ENCODE measurements at regions not wholly inside any gene's neighbourhood (a gene's known extent, or its start where the extent isn't known, plus 50 kb on each side); places are given as distances from the start of the nearest gene placed in this dataset.

DNA sequence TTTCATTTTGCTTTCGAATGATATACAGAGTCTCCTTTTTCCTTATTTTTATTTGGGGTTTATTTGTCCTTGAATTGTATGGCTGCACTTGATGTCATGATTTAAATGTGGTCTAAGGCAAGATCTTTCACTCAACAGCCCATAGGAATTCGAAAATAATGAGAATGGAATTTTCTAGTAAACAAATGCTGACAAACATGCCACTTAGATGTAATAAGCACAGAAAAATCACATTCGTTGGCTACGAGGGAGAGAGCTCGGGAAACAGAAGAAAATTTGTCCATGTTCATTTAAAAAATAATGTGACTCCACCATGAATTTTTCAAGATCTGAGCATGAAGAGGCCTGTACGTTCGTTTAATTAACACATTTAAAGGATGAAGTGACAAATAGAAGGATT, 73.0 kb downstream of the BLID start:
- POLR2A ChIA-PET, result no interaction called here
- in situ Hi-C loops (cut with HindIII; ENCODE audit: low pct_unique_long_range_greater_than_20kb, low sequenced_read_pairs) (no loop called here), intact Hi-C loops (cut with micrococcal nuclease; ENCODE audit: unreplicated experiment) (no loop called here)
- no peaks in the 10 kb centered on the region for H3K9me3 ChIP-seq (ENCODE audit: control insufficient read depth, insufficient read depth, low read depth, low read length)
- no TSS peak for BruUV-seq (replicated peaks)
- no peaks in the 10 kb centered on the region for H3K4me1 ChIP-seq (ENCODE audit: control insufficient read depth, insufficient read depth, low read length)
- H3K27ac ChIP-seq (ENCODE audit: low read length), result no peak overlapping the region
- no peak overlapping the region for H3K4me3 ChIP-seq (ENCODE audit: low read depth in 2 of 2, low read length in 2 of 2)
- ATAC-seq (no peak), DNase-seq (ENCODE audit: low read depth, low spot score) (no peak)
- no peaks in the 10 kb centered on the region for H3K36me3 ChIP-seq (ENCODE audit: control insufficient read depth, insufficient read depth, low read length)
- no peaks in the 10 kb centered on the region for H3K27me3 ChIP-seq (ENCODE audit: control insufficient read depth, insufficient read depth, low read length)
- CTCF ChIA-PET, result no interaction called here
- TF ChIP-seq TCF7L2 (IDR thresholded peaks at IDR 0.05; ENCODE audit: low read depth, low read length) (no peak), SIN3A (IDR thresholded peaks at IDR 0.05; ENCODE audit: borderline replicate concordance, insufficient read depth, low read depth, low read length) (no peak), POLR2AphosphoS5 (IDR thresholded peaks at IDR 0.05; ENCODE audit: low read depth, low read length) (no peak), CTCF (IDR thresholded peaks at IDR 0.05) (no peak), REST (IDR thresholded peaks at IDR 0.05; ENCODE audit: insufficient read depth in 1 of 2, low read depth in 2 of 2, low read length in 1 of 2) (no peak)

DNA sequence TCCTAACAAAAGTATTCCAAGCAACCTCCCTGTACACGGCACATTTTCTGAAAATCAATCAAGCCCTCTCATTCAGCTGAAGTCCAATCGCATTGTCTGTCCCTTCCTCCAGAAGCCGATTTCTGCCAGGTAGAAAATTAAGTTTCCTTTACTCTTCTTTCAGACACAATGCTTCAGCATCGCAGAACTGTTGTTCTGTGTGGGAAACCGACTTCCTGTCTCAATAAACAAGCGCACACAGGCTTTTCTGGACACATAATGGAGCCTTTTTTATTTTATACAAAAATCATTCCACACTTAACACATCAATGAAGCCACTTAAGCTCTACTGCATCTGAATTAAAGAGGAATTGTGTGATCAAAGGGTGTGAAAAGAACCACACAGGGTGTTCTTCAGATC, 75.6 kb downstream of the BLID start:
- DNase-seq (ENCODE audit: low read depth, low spot score) (no peak), ATAC-seq (no peak)
- Histone ChIP-seq H3K27ac (ENCODE audit: low read length) (no peak overlapping the region), H3K4me1 (ENCODE audit: control insufficient read depth, insufficient read depth, low read length) (no peaks in the 10 kb centered on the region), H3K9me3 (ENCODE audit: control insufficient read depth, insufficient read depth, low read depth, low read length) (no peaks in the 10 kb centered on the region), H3K36me3 (ENCODE audit: control insufficient read depth, insufficient read depth, low read length) (no peaks in the 10 kb centered on the region), H3K27me3 (ENCODE audit: control insufficient read depth, insufficient read depth, low read length) (no peaks in the 10 kb centered on the region), H3K4me3 (ENCODE audit: low read depth in 2 of 2, low read length in 2 of 2) (no peak overlapping the region)
- CTCF ChIA-PET, result no interaction called here
- TF ChIP-seq SIN3A (IDR thresholded peaks at IDR 0.05; ENCODE audit: borderline replicate concordance, insufficient read depth, low read depth, low read length) (no peak), CTCF (IDR thresholded peaks at IDR 0.05) (no peak), POLR2AphosphoS5 (IDR thresholded peaks at IDR 0.05; ENCODE audit: low read depth, low read length) (no peak), TCF7L2 (IDR thresholded peaks at IDR 0.05; ENCODE audit: low read depth, low read length) (no peak), REST (IDR thresholded peaks at IDR 0.05; ENCODE audit: insufficient read depth in 1 of 2, low read depth in 2 of 2, low read length in 1 of 2) (no peak)
- POLR2A ChIA-PET, result no interaction called here
- in situ Hi-C loops (cut with HindIII; ENCODE audit: low pct_unique_long_range_greater_than_20kb, low sequenced_read_pairs) (no loop called here), intact Hi-C loops (cut with micrococcal nuclease; ENCODE audit: unreplicated experiment) (no loop called here)
- BruUV-seq (replicated peaks), result no TSS peak

Data from Panc1 (cell line).